Gastroesophageal sphincter (tissue), 3 donors: ENCODE measurements at regions not wholly inside any gene's neighbourhood (a gene's known extent, or its start where the extent isn't known, plus 50 kb on each side); places are given as distances from the start of the nearest gene placed in this dataset.

Source experiments
- CTCF ChIP-seq, 4 experiments: fragments of 200-600 bp in 2 of 4; fragments of 450-650 bp in 2 of 4; sonication (generic) in 1 of 4; IDR thresholded peaks; one replicate each; pipeline ENCODE4 v1.5.1; 2017 to 2019; ENCODE audit warnings: antibody characterized with exemption in 4 of 4, mild to moderate bottlenecking in 2 of 4, moderate library complexity in 2 of 4
- EP300 ChIP-seq: sonication (generic); formaldehyde crosslinking; IDR thresholded peaks from one replicate; pipeline ENCODE4 v1.6.1; 2017; ENCODE audit warnings: antibody characterized with exemption, mild to moderate bottlenecking
- POLR2A ChIP-seq, 2 donors: fragments of 450-650 bp; IDR thresholded peaks; one replicate each; pipeline ENCODE4 v1.6.1; 2017; ENCODE audit warnings: antibody characterized with exemption in 2 of 2, mild to moderate bottlenecking in 2 of 2, moderate library complexity in 1 of 2
- POLR2AphosphoS5 ChIP-seq: sonication (generic); formaldehyde crosslinking; IDR thresholded peaks from one replicate; pipeline ENCODE4 v1.6.1; 2017; ENCODE audit warnings: antibody characterized with exemption

GRCh38 chr21:38675182-38675824, 130.4 kb upstream of the ETS2 start:
- TF ChIP-seq POLR2AphosphoS5 (no peak), CTCF (IDR thresholded peaks at IDR 0.05) (no peak), POLR2A (IDR thresholded peaks at IDR 0.05) (no peak), EP300 (no peak)
